GM20000 (cell line): ENCODE measurements at regions not wholly inside any gene's neighbourhood (a gene's known extent, or its start where the extent isn't known, plus 50 kb on each side); places are given as distances from the start of the nearest gene placed in this dataset.

ENCODE experiments used
- DNase-seq: peaks from one replicate; pipeline ENCODE4 v3.0.0; 2012; ENCODE audit warnings: low spot score
- TF ChIP-seq, protein P1 (sequence below): IDR thresholded peaks from 2 replicates; pipeline ENCODE4 v1.5.1; 2012; ENCODE audit warnings: mild to moderate bottlenecking, control low read depth; ENCODE audit errors: extremely low read depth, missing control alignments

GRCh38 chr3:168212664-168213285, 117.1 kb upstream of the GOLIM4 start:
- DNase-seq, result no peak
- TF ChIP-seq, protein P1, sequence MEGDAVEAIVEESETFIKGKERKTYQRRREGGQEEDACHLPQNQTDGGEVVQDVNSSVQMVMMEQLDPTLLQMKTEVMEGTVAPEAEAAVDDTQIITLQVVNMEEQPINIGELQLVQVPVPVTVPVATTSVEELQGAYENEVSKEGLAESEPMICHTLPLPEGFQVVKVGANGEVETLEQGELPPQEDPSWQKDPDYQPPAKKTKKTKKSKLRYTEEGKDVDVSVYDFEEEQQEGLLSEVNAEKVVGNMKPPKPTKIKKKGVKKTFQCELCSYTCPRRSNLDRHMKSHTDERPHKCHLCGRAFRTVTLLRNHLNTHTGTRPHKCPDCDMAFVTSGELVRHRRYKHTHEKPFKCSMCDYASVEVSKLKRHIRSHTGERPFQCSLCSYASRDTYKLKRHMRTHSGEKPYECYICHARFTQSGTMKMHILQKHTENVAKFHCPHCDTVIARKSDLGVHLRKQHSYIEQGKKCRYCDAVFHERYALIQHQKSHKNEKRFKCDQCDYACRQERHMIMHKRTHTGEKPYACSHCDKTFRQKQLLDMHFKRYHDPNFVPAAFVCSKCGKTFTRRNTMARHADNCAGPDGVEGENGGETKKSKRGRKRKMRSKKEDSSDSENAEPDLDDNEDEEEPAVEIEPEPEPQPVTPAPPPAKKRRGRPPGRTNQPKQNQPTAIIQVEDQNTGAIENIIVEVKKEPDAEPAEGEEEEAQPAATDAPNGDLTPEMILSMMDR, result no peak

GRCh38 chr3:168205451-168205850, 109.7 kb upstream of the GOLIM4 start:
- TF ChIP-seq, protein P1, result no peak
- DNase-seq, result no peak

DNA sequence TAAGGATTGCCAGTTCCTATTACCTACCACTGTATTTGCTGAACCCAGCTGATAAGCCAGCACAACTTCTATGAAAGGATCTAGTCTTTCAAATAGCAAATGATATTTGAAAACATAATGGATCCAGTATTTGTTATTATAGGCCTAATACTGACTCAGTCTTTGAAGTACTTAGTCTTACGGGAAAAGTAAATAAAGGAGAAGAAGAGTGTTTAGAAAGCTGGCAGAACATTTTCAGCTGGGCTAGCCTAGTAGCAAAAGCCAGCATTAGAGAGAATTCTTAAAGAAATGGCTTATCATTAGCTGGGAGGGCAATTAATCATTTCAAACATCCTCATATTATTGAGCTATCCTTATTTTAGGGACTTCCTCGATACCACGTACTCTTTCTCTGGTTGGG, 101.4 kb upstream of the GOLIM4 start:
- DNase-seq, result no peak
- TF ChIP-seq, protein P1, result no peak

GRCh38 chr3:168191856-168192255, 96.1 kb upstream of the GOLIM4 start:
- TF ChIP-seq, protein P1, result no peak
- DNase-seq, result no peak

GRCh38 chr3:168187233-168187632, 91.5 kb upstream of the GOLIM4 start:
- no peak for DNase-seq
- TF ChIP-seq, protein P1, result no peak

DNA sequence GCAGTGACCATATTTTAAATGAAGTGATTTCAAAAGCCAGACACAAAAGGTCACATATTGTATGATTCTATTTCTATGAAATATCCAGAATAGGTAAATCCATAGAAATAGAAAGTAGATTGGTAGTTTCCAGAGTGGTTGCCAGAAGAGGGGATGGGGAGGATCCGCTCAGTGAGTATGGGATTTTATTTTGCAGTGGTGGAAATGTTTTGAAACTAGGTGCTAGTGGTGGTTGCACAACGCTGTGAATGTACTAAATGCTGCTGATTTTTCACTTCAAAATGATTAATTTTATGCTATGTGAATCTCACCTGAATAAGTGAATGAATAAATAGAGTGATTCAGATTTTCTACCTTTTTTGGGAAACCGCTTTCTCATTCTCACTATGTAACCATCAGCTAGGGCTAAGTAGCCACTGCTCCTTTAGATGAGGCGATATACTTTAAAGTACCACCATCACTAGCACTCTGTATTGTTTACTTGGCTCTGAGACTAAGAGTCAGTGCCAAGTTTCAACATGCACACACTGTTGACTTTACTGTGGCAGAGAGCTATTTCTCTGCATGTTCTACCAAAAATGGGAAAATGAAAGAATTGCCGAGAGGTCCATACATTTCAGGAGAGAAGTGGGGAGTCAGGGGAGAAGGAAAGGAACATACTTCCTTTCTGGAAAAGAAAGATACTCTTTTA, 90.7 kb upstream of the GOLIM4 start:
- DNase-seq, result no peak
- TF ChIP-seq, protein P1, result no peak

GRCh38 chr3:168183774-168184173, 88.0 kb upstream of the GOLIM4 start:
- DNase-seq, result no peak
- TF ChIP-seq, protein P1, result no peak
